ENCODE measurements at regions not wholly inside any gene's neighbourhood (a gene's known extent, or its start where the extent isn't known, plus 50 kb on each side); places are given as distances from the start of the nearest gene placed in this dataset.

GRCh38 chr10:111445667-111446066 is 368.8 kb downstream of the ADRA2A start:
- TF ChIP-seq POLR2AphosphoS5 (IDR thresholded peaks at IDR 0.05; ENCODE audit: borderline replicate concordance, low read depth, low read length) (no peak), EZH2 (IDR thresholded peaks at IDR 0.05) (no peak)
